Mesendoderm (in vitro differentiated cells): ENCODE measurements at regions not wholly inside any gene's neighbourhood (a gene's known extent, or its start where the extent isn't known, plus 50 kb on each side); places are given as distances from the start of the nearest gene placed in this dataset.
"Not testable (repeated sequence)": the region's sequence is repeated elsewhere in the genome, so short reads cannot be mapped to it uniquely, and the experiment has no call there.

Experiments used
- DNase-seq: peaks from one replicate; pipeline ENCODE4 v3.0.0; 2013
- H2AK5ac ChIP-seq: 2 replicates; pipeline ENCODE4 v1.6.1; 2013; ENCODE audit warnings: low read length, inconsistent platforms
- H2BK120ac ChIP-seq: 2 replicates; pipeline ENCODE4 v1.6.1; 2013; ENCODE audit warnings: low read depth, mild to moderate bottlenecking, low read length, moderate library complexity, mixed read lengths
- H2BK15ac ChIP-seq: replicated peaks from 2 replicates; pipeline ENCODE4 v1.6.1; 2013; ENCODE audit warnings: low read depth, mild to moderate bottlenecking, moderate library complexity
- H2BK5ac ChIP-seq: 2 replicates; pipeline ENCODE4 v1.6.1; 2013; ENCODE audit warnings: low read length, inconsistent platforms
- H3K18ac ChIP-seq: 2 replicates; pipeline ENCODE4 v1.6.1; 2013; ENCODE audit warnings: mild to moderate bottlenecking, low read length, mixed read lengths
- H3K23ac ChIP-seq: one replicate; pipeline ENCODE4 v1.6.1; 2013; ENCODE audit warnings: low read length
- H3K27ac ChIP-seq: 2 replicates; pipeline ENCODE4 v1.5.1; 2013; ENCODE audit warnings: low read depth, mild to moderate bottlenecking, inconsistent platforms, low read length, moderate library complexity
- H3K27me3 ChIP-seq: 2 replicates; pipeline ENCODE4 v1.6.1; 2013; ENCODE audit warnings: low read length, control low read depth, mild to moderate bottlenecking, inconsistent platforms; ENCODE audit not compliant: insufficient read depth, poor library complexity
- H3K36me3 ChIP-seq: 2 replicates; pipeline ENCODE4 v1.6.1; 2013; ENCODE audit warnings: low read length, inconsistent platforms; ENCODE audit not compliant: control insufficient read depth, insufficient read depth
- H3K4ac ChIP-seq: one replicate; pipeline ENCODE4 v1.6.1; 2013; ENCODE audit warnings: low read depth, mild to moderate bottlenecking, low read length, moderate library complexity
- H3K4me1 ChIP-seq: 2 replicates; pipeline ENCODE4 v1.6.1; 2013; ENCODE audit warnings: low read depth, low read length, inconsistent platforms; ENCODE audit not compliant: control insufficient read depth
- H3K4me2 ChIP-seq: 2 replicates; pipeline ENCODE4 v1.6.1; 2013; ENCODE audit warnings: low read length
- H3K4me3 ChIP-seq: 2 replicates; pipeline ENCODE4 v1.5.1; 2013; ENCODE audit warnings: mild to moderate bottlenecking, low read length
- H3K56ac ChIP-seq: one replicate; pipeline ENCODE4 v1.6.1; 2013; ENCODE audit warnings: low read length
- H3K79me1 ChIP-seq: 2 replicates; pipeline ENCODE4 v1.6.1; 2013; ENCODE audit warnings: low read length, inconsistent platforms
- H3K79me2 ChIP-seq: 2 replicates; pipeline ENCODE4 v1.6.1; 2013; ENCODE audit warnings: mild to moderate bottlenecking, low read length; ENCODE audit not compliant: control insufficient read depth, insufficient read depth
- H3K9ac ChIP-seq: 2 replicates; pipeline ENCODE4 v1.6.1; 2013; ENCODE audit warnings: low read length, inconsistent platforms
- H4K5ac ChIP-seq: one replicate; pipeline ENCODE4 v1.6.1; 2013; ENCODE audit warnings: low read length
- H4K8ac ChIP-seq: one replicate; pipeline ENCODE4 v1.6.1; 2013; ENCODE audit warnings: low read depth, mild to moderate bottlenecking, control low read depth, low read length, moderate library complexity
- WGBS: extraction: QIAGEN DNeasy Blood & Tissue Kit; methylation state at CpG from one replicate; pipeline ENCODE4 v1.1.7; 2013; ENCODE audit warnings: low lambda C conversion rate, missing lambda C conversion rate; ENCODE audit not compliant: insufficient coverage; ENCODE audit errors: extremely low coverage; 5-methylcytosine and 5-hydroxymethylcytosine counted together

GRCh38 chr4:19021617-19022016, 1000.1 kb upstream of the LCORL start:
- Histone ChIP-seq H3K36me3 (no peaks in the 10 kb centered on the region), H4K8ac (no peak overlapping the region), H2BK15ac (no peak overlapping the region), H3K56ac (no peak overlapping the region), H2BK120ac (no peak overlapping the region), H3K79me2 (no peaks in the 10 kb centered on the region), H3K27me3 (no peaks in the 10 kb centered on the region), H3K4ac (no peak overlapping the region), H3K23ac (no peak overlapping the region), H3K27ac (no peak overlapping the region), H3K4me2 (no peak overlapping the region), H3K18ac (no peak overlapping the region), H2BK5ac (no peak overlapping the region), H3K79me1 (no peaks in the 10 kb centered on the region), H2AK5ac (no peak overlapping the region), H3K4me3 (no peak overlapping the region), H3K4me1 (no peaks in the 10 kb centered on the region), H3K9ac (no peak overlapping the region), H4K5ac (no peak overlapping the region)
- no peak for DNase-seq

DNA sequence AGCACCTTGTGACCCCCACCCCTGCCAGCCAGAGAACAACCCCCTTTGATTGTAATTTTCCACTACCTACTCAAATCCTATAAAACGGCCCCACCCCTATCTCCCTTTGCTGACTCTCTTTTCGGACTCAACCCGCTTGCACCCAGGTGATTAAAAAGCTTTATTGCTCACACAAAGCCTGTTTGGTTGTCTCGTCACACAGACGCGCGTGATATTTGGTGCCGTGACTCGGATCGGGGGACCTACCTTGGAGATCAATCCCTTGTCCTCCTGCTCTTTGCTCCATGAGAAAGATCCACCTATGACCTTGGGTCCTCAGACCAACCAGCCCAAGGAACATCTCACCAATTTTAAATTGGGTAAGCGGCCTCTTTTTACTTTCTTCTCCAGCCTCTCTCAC, 995.0 kb upstream of the LCORL start:
- not testable (repeated sequence) for H2BK15ac ChIP-seq, DNase-seq
- no CpG with 5 or more reads among the region's 11 CpGs for WGBS

DNA sequence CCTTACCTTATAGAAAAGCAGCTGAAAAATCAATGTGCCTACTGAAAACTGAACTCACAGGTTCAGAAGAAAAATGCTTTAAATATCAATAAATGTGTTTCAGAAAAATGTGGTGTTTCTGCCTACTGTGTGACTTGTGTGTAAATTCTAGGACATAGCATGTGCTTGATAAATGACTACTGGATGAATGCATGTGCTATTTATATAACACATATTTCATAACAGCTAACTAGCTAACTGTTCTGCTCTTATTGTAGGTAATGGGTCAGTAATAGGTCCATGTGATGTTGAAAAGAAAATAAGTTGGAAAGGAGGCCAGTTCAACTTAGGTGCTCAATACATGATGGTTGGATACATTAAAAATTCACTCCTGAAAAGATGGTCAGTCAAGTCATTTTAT, 993.0 kb upstream of the LCORL start:
- no peak overlapping the region for H3K4me3 ChIP-seq
- no peak overlapping the region for H2BK15ac ChIP-seq

More for the DNA sequence above, 995.0 kb upstream of the LCORL start:
- not testable (repeated sequence) for H3K23ac ChIP-seq, H3K27me3 ChIP-seq, H3K4ac ChIP-seq, H3K4me1 ChIP-seq, H3K4me3 ChIP-seq, H3K36me3 ChIP-seq, H3K27ac ChIP-seq, H3K79me1 ChIP-seq, H2BK5ac ChIP-seq, H2AK5ac ChIP-seq, H2BK120ac ChIP-seq, H3K18ac ChIP-seq, H3K9ac ChIP-seq, H4K8ac ChIP-seq, H3K4me2 ChIP-seq, H3K79me2 ChIP-seq, H4K5ac ChIP-seq, H3K56ac ChIP-seq

GRCh38 chr4:19010761-19011160, 989.2 kb upstream of the LCORL start:
- H3K4ac ChIP-seq, result no peak overlapping the region
- H2BK15ac ChIP-seq, result no peak overlapping the region
- no peaks in the 10 kb centered on the region for H3K36me3 ChIP-seq
- H2BK5ac ChIP-seq, result no peak overlapping the region
- H2AK5ac ChIP-seq, result no peak overlapping the region
- H3K56ac ChIP-seq, result peak overlapping the region; percentile 43
- H3K23ac ChIP-seq, result no peak overlapping the region
- peak overlapping the region; percentile 32 for H3K18ac ChIP-seq
- H3K9ac ChIP-seq, result no peak overlapping the region
- WGBS, result no CpG with 5 or more reads among the region's 3 CpGs
- H3K4me1 ChIP-seq, result peaks cover 2% of the 10 kb centered on the region
- no peaks in the 10 kb centered on the region for H3K79me2 ChIP-seq
- H3K4me2 ChIP-seq, result no peak overlapping the region
- DNase-seq, result peak; percentile 74
- no peak overlapping the region for H3K4me3 ChIP-seq
- no peaks in the 10 kb centered on the region for H3K27me3 ChIP-seq
- peak overlapping the region; percentile 12 for H3K27ac ChIP-seq
- no peak overlapping the region for H4K8ac ChIP-seq
- no peaks in the 10 kb centered on the region for H3K79me1 ChIP-seq
- no peak overlapping the region for H2BK120ac ChIP-seq
- H4K5ac ChIP-seq, result no peak overlapping the region

More for the DNA sequence above, 993.0 kb upstream of the LCORL start:
- H3K79me2 ChIP-seq, result no peaks in the 10 kb centered on the region
- no peak overlapping the region for H3K27ac ChIP-seq
- H2BK5ac ChIP-seq, result no peak overlapping the region
- no peak overlapping the region for H2AK5ac ChIP-seq
- peaks cover 2% of the 10 kb centered on the region for H3K4me1 ChIP-seq
- no peak overlapping the region for H3K23ac ChIP-seq
- H3K4me2 ChIP-seq, result no peak overlapping the region
- H4K8ac ChIP-seq, result no peak overlapping the region
- H3K4ac ChIP-seq, result no peak overlapping the region
- no peak overlapping the region for H3K9ac ChIP-seq
- H3K56ac ChIP-seq, result no peak overlapping the region
- H2BK120ac ChIP-seq, result no peak overlapping the region
- H3K18ac ChIP-seq, result no peak overlapping the region
- no peak for DNase-seq
- H3K27me3 ChIP-seq, result no peaks in the 10 kb centered on the region
- H3K79me1 ChIP-seq, result no peaks in the 10 kb centered on the region
- no peak overlapping the region for H4K5ac ChIP-seq
- no peaks in the 10 kb centered on the region for H3K36me3 ChIP-seq

DNA sequence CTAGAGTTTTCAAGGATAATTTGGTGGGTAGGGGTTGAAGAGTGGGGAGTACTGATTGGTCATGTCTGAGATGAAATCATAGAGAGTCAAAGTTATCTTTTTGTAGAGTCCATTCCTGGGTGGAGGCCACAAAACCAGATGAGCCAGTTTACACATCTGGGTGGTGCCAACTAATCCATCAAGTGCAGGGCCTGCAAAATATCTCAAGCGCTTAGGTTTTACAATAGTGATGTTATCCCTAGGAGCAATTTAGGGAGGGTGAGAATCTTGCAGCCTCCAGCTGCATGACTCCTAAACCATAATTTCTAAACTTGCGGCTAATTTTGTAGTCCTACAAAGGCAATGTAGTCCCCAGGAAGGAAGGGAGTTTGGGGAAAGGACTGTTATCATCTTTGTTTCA, 988.3 kb upstream of the LCORL start:
- Histone ChIP-seq H2BK120ac (peak overlapping the region; percentile 67), H3K79me1 (no peaks in the 10 kb centered on the region), H3K4me2 (no peak overlapping the region), H3K27ac (no peak overlapping the region), H3K4ac (no peak overlapping the region), H3K27me3 (no peaks in the 10 kb centered on the region), H2AK5ac (no peak overlapping the region), H3K36me3 (no peaks in the 10 kb centered on the region), H3K4me1 (peaks cover 2% of the 10 kb centered on the region), H4K8ac (peak overlapping the region; percentile 65), H3K4me3 (no peak overlapping the region), H3K9ac (no peak overlapping the region), H2BK5ac (no peak overlapping the region), H4K5ac (no peak overlapping the region), H3K18ac (peak overlapping the region; percentile 1), H3K79me2 (no peaks in the 10 kb centered on the region), H3K23ac (no peak overlapping the region), H2BK15ac (no peak overlapping the region), H3K56ac (no peak overlapping the region)
- no CpG with 5 or more reads among the region's 2 CpGs for WGBS
- DNase-seq, result no peak

DNA sequence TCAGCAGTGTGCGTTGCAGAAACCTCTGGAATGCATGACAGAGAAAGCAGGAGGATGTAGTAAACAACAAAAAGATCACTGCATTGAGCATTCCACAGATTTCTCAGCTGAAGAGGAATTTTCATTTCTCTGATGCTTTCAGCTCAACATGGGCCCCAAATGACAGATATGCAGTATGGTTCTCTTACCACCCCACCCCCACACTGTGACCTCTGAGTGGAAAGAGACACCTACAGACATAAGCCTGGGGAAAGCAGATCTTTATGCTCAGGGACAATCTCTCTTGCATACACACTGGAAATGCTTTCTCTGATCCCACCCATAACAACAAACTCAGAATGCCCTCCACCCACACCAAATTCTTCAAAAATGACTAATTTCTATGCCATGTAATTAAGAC, 983.7 kb upstream of the LCORL start:
- Histone ChIP-seq H3K18ac (peak overlapping the region; percentile 41), H4K8ac (no peak overlapping the region), H4K5ac (no peak overlapping the region), H3K27me3 (no peaks in the 10 kb centered on the region), H3K27ac (peak overlapping the region; percentile 36), H3K79me2 (no peaks in the 10 kb centered on the region), H3K4ac (no peak overlapping the region), H2BK120ac (no peak overlapping the region), H3K4me1 (no peaks in the 10 kb centered on the region), H3K4me2 (no peak overlapping the region), H2BK5ac (no peak overlapping the region), H2BK15ac (no peak overlapping the region), H3K56ac (no peak overlapping the region), H3K79me1 (no peaks in the 10 kb centered on the region), H2AK5ac (no peak overlapping the region), H3K36me3 (no peaks in the 10 kb centered on the region), H3K4me3 (no peak overlapping the region), H3K9ac (no peak overlapping the region), H3K23ac (no peak overlapping the region)
- DNase-seq, result peak; percentile 85
- WGBS, result no CpG with 5 or more reads among the region's 1 CpG
